Ovary (tissue), 3 donors: ENCODE measurements at regions not wholly inside any gene's neighbourhood (a gene's known extent, or its start where the extent isn't known, plus 50 kb on each side); places are given as distances from the start of the nearest gene placed in this dataset.

Source experiments
- POLR2A ChIP-seq: fragments of 450-650 bp; IDR thresholded peaks from one replicate; pipeline ENCODE4 v1.6.1; 2017; ENCODE audit warnings: antibody characterized with exemption, mild to moderate bottlenecking, moderate library complexity
- TF ChIP-seq, protein P1 (sequence below), 3 donors: fragments of 450-650 bp in 2 of 3; fragments of 200-600 bp in 1 of 3; IDR thresholded peaks; one replicate each; pipeline versions ENCODE4 v1.5.1 to v1.8.0; 2016 to 2022; ENCODE audit warnings: antibody characterized with exemption in 3 of 3, mild to moderate bottlenecking in 1 of 3
- donor health status: DM: no; HTN: no; CAD: no.

DNA sequence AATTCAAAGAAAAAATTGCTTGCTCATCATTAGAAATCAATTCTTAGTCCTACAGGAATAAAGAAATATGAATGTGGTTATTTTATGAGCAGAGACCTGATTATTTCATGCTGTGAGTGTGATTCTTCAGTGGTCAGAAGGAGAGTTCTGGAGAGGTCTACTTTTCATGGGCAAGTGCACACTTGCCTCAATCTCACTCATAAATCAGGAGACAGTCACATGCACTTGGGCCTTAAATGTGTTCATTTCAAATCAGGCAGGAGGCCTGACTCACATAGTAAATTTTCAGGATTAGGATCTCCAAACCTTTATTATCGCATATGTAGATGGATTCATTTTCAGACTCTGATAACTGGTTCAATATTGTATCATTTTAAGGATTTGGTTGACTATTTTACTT lies 323.2 kb upstream of the CCNH start:
- TF ChIP-seq, protein P1, sequence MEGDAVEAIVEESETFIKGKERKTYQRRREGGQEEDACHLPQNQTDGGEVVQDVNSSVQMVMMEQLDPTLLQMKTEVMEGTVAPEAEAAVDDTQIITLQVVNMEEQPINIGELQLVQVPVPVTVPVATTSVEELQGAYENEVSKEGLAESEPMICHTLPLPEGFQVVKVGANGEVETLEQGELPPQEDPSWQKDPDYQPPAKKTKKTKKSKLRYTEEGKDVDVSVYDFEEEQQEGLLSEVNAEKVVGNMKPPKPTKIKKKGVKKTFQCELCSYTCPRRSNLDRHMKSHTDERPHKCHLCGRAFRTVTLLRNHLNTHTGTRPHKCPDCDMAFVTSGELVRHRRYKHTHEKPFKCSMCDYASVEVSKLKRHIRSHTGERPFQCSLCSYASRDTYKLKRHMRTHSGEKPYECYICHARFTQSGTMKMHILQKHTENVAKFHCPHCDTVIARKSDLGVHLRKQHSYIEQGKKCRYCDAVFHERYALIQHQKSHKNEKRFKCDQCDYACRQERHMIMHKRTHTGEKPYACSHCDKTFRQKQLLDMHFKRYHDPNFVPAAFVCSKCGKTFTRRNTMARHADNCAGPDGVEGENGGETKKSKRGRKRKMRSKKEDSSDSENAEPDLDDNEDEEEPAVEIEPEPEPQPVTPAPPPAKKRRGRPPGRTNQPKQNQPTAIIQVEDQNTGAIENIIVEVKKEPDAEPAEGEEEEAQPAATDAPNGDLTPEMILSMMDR (IDR thresholded peaks at IDR 0.05) = no peak
- no peak for TF ChIP-seq POLR2A
